GM19372 (cell line): ENCODE measurements at regions not wholly inside any gene's neighbourhood (a gene's known extent, or its start where the extent isn't known, plus 50 kb on each side); places are given as distances from the start of the nearest gene placed in this dataset.
"Not testable (repeated sequence)": the region's sequence is repeated elsewhere in the genome, so short reads cannot be mapped to it uniquely, and the experiment has no call there.

ENCODE experiments used
- ATAC-seq: cut with Tn5 transposase; IDR thresholded peaks from one replicate; pipeline ENCODE4 v1.9.1; 2021; ENCODE audit warnings: mild to moderate bottlenecking, low read depth, moderate library complexity; ENCODE audit not compliant: unreplicated experiment

GRCh38 chr6:114739656-114740055 is 396.8 kb upstream of the HS3ST5 start:
- no peak for ATAC-seq

DNA sequence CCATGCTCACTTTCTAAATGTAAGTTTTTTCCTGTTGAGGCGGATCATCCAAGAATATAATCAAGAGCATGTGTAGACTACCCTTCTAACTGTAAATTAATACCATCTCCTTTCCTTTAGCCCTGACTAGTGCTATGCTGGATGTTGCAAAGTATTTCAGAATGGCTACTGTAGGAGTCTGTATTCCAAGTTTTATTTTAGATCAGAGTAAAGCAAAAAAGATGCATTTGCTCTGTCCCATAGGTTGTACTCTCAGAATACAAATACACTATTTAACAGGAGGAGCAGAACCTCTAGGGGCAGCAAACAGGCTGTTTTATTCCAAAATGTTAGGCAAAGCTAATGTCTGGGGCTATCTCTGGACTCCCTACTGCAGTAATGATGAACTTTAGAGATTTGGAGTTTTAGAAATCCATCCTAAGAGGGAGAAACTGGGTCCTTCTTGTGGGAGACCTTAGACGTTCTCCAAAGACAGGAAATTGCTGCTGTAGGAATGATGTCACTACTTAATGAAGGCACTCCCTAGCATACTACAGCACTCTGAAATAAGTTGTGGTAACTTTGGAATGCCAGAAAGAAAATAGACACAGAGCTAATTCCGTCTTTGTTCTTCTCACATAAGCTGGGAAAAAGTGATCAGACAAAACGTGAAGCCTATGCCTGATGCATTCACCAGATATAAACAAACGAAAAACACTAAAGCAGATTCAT is 392.4 kb upstream of the HS3ST5 start:
- ATAC-seq = no peak

GRCh38 chr6:114733596-114733995 is 390.8 kb upstream of the HS3ST5 start:
- no peak for ATAC-seq

GRCh38 chr6:114718716-114719270 is 376.0 kb upstream of the HS3ST5 start:
- ATAC-seq = no peak

DNA sequence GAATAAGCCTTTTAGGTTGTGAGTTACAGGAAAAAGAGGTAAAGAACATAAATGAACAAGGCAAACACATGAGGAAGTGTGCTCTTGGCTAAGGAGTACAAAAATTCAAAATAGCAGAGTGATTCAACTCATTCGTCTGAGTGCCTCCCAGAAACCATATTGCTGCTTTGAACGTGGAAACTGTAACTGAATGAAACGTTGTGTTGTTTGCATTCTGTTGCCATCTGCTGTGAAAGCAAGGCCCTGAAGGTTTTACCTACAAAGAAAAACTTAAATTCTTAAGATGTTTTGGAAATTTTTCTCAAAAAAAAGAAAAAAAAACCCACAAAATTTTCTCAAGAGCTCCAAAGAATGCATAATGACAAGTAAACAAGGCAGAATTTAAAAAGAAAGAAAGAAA is 375.4 kb upstream of the HS3ST5 start:
- ATAC-seq = no peak

DNA sequence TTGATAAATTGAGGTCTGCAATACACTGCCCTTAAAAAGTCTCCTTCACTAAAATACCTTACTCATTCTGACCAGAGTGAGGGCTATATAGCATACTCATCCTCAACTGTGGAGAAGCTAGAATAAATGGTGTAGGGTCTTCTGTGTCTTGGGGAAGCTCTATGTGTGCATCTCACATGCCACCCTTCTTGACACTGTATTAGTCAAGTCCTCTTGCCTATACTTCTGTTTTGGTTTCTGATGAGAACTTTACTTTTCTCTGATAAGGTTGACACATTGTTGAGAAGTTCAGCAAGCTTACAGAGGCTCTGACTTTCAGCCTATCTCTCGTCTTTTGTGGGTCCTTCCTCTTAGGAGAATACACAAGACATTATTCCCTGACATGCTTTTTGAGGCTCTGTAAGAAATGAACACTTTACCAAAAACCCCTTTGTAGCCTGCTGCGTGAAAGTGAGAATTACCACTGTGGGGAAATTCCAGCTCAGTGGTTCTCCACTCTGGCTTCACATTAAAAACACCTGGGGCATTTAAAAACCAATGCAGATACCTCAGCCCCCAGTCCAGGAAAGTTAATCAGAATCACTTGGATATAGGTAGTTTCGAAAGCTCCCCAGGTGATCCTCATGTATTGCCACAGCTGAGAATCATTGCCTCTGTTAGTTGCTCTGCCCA is 372.1 kb upstream of the HS3ST5 start:
- ATAC-seq = no peak

GRCh38 chr6:114713690-114714089 is 370.9 kb upstream of the HS3ST5 start:
- no peak for ATAC-seq

DNA sequence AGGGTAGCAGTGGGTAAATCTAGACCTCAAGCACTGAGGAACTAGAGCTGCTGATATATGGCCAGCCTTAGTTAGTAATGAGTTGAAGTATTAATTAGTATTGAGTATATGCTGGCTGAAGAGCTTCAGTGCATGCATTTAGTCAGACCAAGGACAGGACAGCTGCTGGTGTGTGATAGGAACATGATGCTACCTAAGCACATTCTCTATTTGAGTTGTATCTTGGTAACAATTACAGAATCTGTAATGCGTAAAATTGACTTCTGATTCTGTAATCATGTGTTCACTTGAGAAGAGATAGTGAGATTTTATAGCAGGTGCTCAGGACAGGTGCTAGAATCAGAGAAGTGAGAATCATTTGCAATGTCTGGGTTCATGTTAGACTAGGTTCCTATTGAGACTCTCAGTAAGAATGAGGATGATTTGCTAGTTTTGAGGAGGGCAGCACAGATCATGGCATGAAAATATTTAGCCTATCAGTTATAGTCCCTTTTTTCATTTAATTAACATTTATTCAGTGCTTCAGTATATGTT is 369.4 kb upstream of the HS3ST5 start:
- ATAC-seq = no peak

DNA sequence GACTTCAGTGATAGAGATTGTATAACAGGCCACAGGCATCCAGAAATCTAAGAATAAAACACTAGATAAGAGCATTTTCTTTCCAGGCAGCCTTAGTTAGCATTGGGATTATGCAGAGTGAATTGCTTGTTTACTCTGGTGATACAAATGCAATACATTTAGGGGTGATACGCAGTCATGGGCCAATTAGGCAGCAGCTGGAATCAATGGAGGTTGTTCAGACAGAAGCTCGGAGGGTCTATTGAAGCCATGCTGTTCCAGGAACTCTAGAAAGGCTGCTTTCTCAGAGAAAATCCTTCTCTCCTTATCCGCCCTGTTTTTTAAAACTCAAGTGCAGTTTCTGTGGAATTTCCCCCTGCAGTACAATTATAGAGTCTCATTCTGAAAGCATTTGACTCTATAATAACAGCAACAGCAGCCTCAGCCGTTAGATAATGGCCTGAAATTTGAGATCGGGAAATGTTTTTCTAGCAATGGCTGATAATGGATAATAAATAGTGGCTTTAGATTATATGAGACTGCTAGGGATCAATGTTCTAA is 364.3 kb upstream of the HS3ST5 start:
- no peak for ATAC-seq

DNA sequence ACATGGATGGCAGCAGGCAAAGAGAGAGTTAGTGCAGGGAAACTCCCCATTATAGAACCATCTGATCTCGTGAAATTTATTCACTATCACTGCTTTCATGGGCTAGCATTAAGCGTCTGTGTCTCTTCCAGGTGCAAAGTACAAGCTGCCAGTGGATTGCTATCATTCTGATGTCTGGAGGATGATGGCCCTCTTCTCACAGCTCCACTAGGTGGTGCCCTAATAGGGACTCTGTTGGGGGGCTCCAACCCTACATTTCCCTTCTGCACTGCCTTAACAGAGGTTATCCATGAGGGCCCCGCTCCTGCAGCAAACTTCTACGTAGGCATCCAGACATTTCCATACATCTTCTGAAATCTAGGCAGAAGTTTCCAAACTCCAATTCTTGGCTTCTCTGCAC is 347.8 kb upstream of the HS3ST5 start:
- no peak for ATAC-seq

- ATAC-seq = no peak
Measured at GRCh38 chr6:114659513-114659912, 316.7 kb upstream of the HS3ST5 start.

DNA sequence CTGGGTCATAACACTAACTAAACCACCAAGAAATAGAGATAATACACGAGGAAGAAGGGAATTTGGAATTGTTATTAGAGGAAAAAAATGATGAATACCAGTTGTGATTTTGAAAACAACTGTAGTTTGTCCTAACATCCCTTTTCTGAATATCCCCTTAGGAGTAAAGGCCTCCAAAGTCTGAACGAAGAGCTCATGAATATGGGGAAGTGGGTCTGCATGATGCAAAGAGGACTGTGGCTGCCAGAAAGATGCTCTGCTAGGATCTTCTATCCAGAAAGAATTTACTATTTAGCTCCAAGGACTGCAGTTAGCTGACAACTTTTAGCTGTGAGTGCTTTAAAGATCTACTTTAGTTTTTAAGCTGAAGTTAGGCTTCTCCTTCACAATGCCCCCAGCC is 308.8 kb upstream of the HS3ST5 start:
- ATAC-seq = no peak

GRCh38 chr6:114650891-114651290 is 308.1 kb upstream of the HS3ST5 start:
- ATAC-seq = no peak

GRCh38 chr6:114649298-114649697 is 306.5 kb upstream of the HS3ST5 start:
- ATAC-seq = no peak

- no peak for ATAC-seq
Measured at GRCh38 chr6:114648847-114649246, 306.0 kb upstream of the HS3ST5 start.

DNA sequence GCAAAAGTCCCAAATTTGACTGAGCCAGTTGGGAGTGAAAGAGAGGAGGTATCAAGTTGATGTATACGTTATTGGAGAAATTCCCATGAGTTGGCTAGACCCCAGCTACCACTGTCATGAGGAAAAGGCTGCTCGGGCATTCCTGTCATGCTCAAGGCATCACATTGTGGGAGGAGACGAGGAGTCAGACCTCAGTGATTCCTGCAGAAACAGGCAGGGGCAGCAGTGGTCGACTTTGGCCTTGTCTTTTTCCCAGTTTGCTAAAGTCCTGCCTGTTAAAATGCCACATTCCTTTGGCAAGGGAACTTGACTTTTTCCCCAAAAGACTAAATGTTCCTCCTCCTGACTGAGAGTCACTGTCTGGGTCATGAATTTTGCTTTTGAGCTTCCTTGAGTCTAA is 295.5 kb upstream of the HS3ST5 start:
- ATAC-seq = no peak

GRCh38 chr6:114634016-114634415 is 291.2 kb upstream of the HS3ST5 start:
- no peak for ATAC-seq

DNA sequence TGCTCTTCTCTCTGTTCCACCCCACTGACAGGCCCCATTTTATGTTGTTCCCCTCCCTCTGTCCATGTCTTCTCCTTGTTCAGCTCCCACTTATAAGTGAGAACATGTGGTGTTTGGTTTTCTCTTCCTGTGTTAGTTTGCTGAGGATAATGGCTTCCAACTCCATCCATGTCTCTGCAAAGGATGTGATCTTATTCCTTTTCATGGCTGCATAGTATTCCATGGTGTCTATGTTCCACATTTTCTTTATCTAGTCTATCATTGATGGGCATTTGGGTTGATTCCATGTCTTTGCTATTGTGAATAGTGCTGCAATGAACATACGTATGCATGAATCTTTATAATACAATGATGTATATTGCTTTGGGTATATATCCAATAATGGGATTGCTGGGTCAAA is 283.4 kb upstream of the HS3ST5 start:
- not testable (repeated sequence) for ATAC-seq

GRCh38 chr6:114619621-114620200 is 276.9 kb upstream of the HS3ST5 start:
- no peak for ATAC-seq

- no peak for ATAC-seq
Measured at GRCh38 chr6:114611696-114612095, 268.9 kb upstream of the HS3ST5 start.

DNA sequence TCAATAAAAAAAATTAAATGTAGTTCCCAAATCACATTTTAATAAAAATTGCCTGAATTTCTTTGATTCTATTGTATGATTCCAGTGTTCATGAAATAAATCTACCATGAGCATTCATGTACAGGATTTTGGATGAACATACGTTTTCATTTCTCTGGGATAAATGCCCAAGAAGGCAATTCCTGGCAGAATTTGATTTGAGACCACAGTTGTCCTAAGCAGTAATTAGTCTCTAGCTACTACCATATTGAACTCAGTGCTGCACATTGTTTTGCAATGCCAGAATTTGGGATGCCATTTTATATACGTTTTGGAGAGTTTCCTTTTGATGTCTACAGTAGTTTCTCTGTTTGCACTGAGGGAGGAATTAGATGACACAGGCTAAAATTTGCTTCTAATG is 265.3 kb upstream of the HS3ST5 start:
- no peak for ATAC-seq
